ENCODE measurements at regions not wholly inside any gene's neighbourhood (a gene's known extent, or its start where the extent isn't known, plus 50 kb on each side); places are given as distances from the start of the nearest gene placed in this dataset.

- DNase-seq (ENCODE audit: low read depth), result no peak
These were observed 1235.5 kb upstream of the CITED2 start for GRCh38 chr6:140609956-140610355.

GRCh38 chr6:140609321-140609720 lies 1234.9 kb upstream of the CITED2 start:
- no peak for DNase-seq (ENCODE audit: low read depth)

- DNase-seq (ENCODE audit: low read depth), result no peak
These were observed 1230.3 kb upstream of the CITED2 start for GRCh38 chr6:140604786-140605185.

- DNase-seq (ENCODE audit: low read depth), result peak; percentile 16
These were observed 1228.2 kb upstream of the CITED2 start for GRCh38 chr6:140602431-140603248.

- no peak for DNase-seq (ENCODE audit: low read depth)
These were observed 1226.8 kb upstream of the CITED2 start for GRCh38 chr6:140601021-140601808.

- no peak for DNase-seq (ENCODE audit: low read depth)
These were observed 1225.5 kb upstream of the CITED2 start for GRCh38 chr6:140599916-140600315.

GRCh38 chr6:140597181-140597580 lies 1222.7 kb upstream of the CITED2 start:
- DNase-seq (ENCODE audit: low read depth), result no peak

GRCh38 chr6:140594806-140595128 lies 1220.3 kb upstream of the CITED2 start:
- no peak for DNase-seq (ENCODE audit: low read depth)

GRCh38 chr6:140592877-140593276 lies 1218.4 kb upstream of the CITED2 start:
- no peak for DNase-seq (ENCODE audit: low read depth)

- DNase-seq (ENCODE audit: low read depth), result no peak
These were observed 1216.2 kb upstream of the CITED2 start for GRCh38 chr6:140590641-140591040.

- DNase-seq (ENCODE audit: low read depth), result peak; percentile 60
These were observed 1212.1 kb upstream of the CITED2 start for GRCh38 chr6:140586426-140587061.

GRCh38 chr6:140581601-140582000 lies 1207.2 kb upstream of the CITED2 start:
- no peak for DNase-seq (ENCODE audit: low read depth)

- DNase-seq (ENCODE audit: low read depth), result no peak
These were observed 1205.5 kb upstream of the CITED2 start for GRCh38 chr6:140579918-140580317.

- no peak for DNase-seq (ENCODE audit: low read depth)
These were observed 1201.6 kb upstream of the CITED2 start for GRCh38 chr6:140576004-140576555.

- DNase-seq (ENCODE audit: low read depth), result no peak
These were observed 1198.4 kb upstream of the CITED2 start for GRCh38 chr6:140572867-140573266.

GRCh38 chr6:140572129-140572528 lies 1197.7 kb upstream of the CITED2 start:
- DNase-seq (ENCODE audit: low read depth), result peak; percentile 79

- no peak for DNase-seq (ENCODE audit: low read depth)
These were observed 1196.7 kb upstream of the CITED2 start for GRCh38 chr6:140571145-140571544.

GRCh38 chr6:140567466-140567865 lies 1193.0 kb upstream of the CITED2 start:
- DNase-seq (ENCODE audit: low read depth), result peak; percentile 38

GRCh38 chr6:140566781-140567277 lies 1192.4 kb upstream of the CITED2 start:
- peak; percentile 84 for DNase-seq (ENCODE audit: low read depth)

GRCh38 chr6:140563728-140564127 lies 1189.3 kb upstream of the CITED2 start:
- DNase-seq (ENCODE audit: low read depth), result no peak

GRCh38 chr6:140561701-140562100 lies 1187.3 kb upstream of the CITED2 start:
- no peak for DNase-seq (ENCODE audit: low read depth)

GRCh38 chr6:140560671-140561070 lies 1186.2 kb upstream of the CITED2 start:
- no peak for DNase-seq (ENCODE audit: low read depth)

Data from myocyte (in vitro differentiated cells).